MM.1S (cell line): ENCODE measurements at regions not wholly inside any gene's neighbourhood (a gene's known extent, or its start where the extent isn't known, plus 50 kb on each side); places are given as distances from the start of the nearest gene placed in this dataset.

Experiments
- CTCF ChIP-seq: fragments of 300-600 bp; sonication (generic); IDR thresholded peaks from 2 replicates; pipeline ENCODE4 v1.5.1; 2016; ENCODE audit warnings: antibody characterized with exemption, low read length, mixed read lengths
- EZH2 ChIP-seq: fragments of 300-600 bp; sonication (generic); optimal IDR thresholded peaks from 2 replicates; pipeline ENCODE3; 2017; ENCODE audit warnings: low read depth, mild to moderate bottlenecking, antibody characterized with exemption, low read length, mixed read lengths
- EZH2phosphoT487 ChIP-seq: fragments of 300-600 bp; sonication (generic); IDR thresholded peaks from 2 replicates; pipeline ENCODE4 v1.6.1; 2018; ENCODE audit warnings: antibody characterized with exemption, low read length

GRCh38 chr12:71223139-71223538 lies 65.3 kb upstream of the TSPAN8 start:
- no peak for TF ChIP-seq CTCF
- TF ChIP-seq EZH2phosphoT487: no peak
- TF ChIP-seq EZH2: no peak
